Activated CD8-positive, alpha-beta memory T cell treated with anti-CD3 and anti-CD28 coated beads for 36 hours (primary cell): ENCODE measurements at regions not wholly inside any gene's neighbourhood (a gene's known extent, or its start where the extent isn't known, plus 50 kb on each side); places are given as distances from the start of the nearest gene placed in this dataset.
"Not testable (repeated sequence)": the region's sequence is repeated elsewhere in the genome, so short reads cannot be mapped to it uniquely, and the experiment has no call there.

Experiments
- CTCF ChIA-PET: fragments of 350-600 bp; sonication (Branson Sonifier 250); formaldehyde crosslinking; loops from one replicate; lab custom pipeline; 2021; ENCODE audit warnings: antibody characterized with exemption; lab: Charles Lee
- POLR2A ChIA-PET: fragments of 350-600 bp; sonication (Branson Sonifier 250); formaldehyde crosslinking; loops from one replicate; lab custom pipeline; 2021; ENCODE audit warnings: antibody characterized with exemption; lab: Charles Lee

DNA sequence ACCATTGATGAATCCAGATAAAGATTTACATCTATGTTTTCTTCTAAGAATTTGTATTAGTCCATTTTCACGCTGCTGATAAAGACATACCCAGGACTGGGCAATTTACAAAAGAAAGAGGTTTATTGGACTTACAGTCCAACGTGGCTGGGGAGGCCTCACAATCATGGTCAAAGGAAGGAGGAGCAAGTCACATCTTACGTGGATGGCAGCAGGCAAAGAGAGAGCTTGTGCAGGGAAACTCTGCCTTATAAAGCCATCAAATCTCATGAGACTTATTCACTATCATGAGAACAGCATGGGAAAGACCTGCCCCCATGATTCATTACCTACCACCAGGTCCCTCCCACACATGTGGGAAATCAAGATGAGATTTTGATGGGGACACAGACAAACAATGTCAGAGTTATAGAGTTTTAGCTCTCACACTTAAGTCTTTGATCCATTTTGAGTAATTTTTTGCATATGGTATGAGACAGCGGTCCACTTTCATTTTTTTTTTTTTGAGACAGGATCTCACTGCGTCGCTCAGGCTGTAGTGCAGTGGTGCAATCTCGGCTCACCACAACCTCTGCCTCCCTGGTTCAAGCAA, 53.5 kb upstream of the JADE2 start:
- POLR2A ChIA-PET: not testable (repeated sequence)
- CTCF ChIA-PET: interaction anchor here (0.5 kb wide), 1 partner anchor 10 kb away, joined by 3 read pairs; no protein-coding TSS in a partner anchor

GRCh38 chr5:134468921-134469400, 56.5 kb upstream of the JADE2 start:
- POLR2A ChIA-PET: no interaction called here
- CTCF ChIA-PET: interaction anchor here (1.3 kb wide), 1 partner anchor 9 kb away, joined by 3 read pairs; no protein-coding TSS in a partner anchor

GRCh38 chr5:134467231-134467630, 55.5 kb upstream of the CDKN2AIPNL start:
- POLR2A ChIA-PET: interaction anchor here (0.6 to 0.9 kb wide), 2 partner anchors 58 to 313 kb away, joined by 3 to 6 read pairs; no protein-coding TSS in a partner anchor
- CTCF ChIA-PET: interaction anchor here (1.0 to 2.2 kb wide), 3 partner anchors 55 to 120 kb away, joined by 3 to 7 read pairs (median 5); partner anchors contain the start of gene CDKN2AIPNL

- ChIA-PET POLR2A (interaction anchor here (0.7 to 1.7 kb wide), 8 partner anchors 30 to 241 kb away, joined by 3 to 17 read pairs (median 4); partner anchors contain the start of gene JADE2), CTCF (interaction anchor here (0.8 to 2.2 kb wide), 6 partner anchors 9 to 121 kb away, joined by 3 to 7 read pairs (median 4); partner anchors contain the start of gene CDKN2AIPNL)
Measured at GRCh38 chr5:134466241-134467069, 54.8 kb upstream of the CDKN2AIPNL start.

GRCh38 chr5:134465816-134466240, 54.1 kb upstream of the CDKN2AIPNL start:
- CTCF ChIA-PET: interaction anchor here (0.9 to 2.2 kb wide), 4 partner anchors 10 to 122 kb away, joined by 3 to 7 read pairs (median 4); partner anchors contain the start of gene CDKN2AIPNL
- POLR2A ChIA-PET: interaction anchor here (0.7 to 1.7 kb wide), 7 partner anchors 29 to 240 kb away, joined by 3 to 17 read pairs (median 3); partner anchors contain the start of gene JADE2

GRCh38 chr5:134464988-134465815, 53.5 kb upstream of the CDKN2AIPNL start:
- ChIA-PET POLR2A (interaction anchor here (1.3 to 1.7 kb wide), 4 partner anchors 28 to 63 kb away, joined by 3 to 17 read pairs (median 7); partner anchors contain the start of gene JADE2), CTCF (interaction anchor here (1.4 to 2.2 kb wide), 3 partner anchors 10 to 122 kb away, joined by 4 to 7 read pairs (median 5); partner anchors contain the start of gene CDKN2AIPNL)

DNA sequence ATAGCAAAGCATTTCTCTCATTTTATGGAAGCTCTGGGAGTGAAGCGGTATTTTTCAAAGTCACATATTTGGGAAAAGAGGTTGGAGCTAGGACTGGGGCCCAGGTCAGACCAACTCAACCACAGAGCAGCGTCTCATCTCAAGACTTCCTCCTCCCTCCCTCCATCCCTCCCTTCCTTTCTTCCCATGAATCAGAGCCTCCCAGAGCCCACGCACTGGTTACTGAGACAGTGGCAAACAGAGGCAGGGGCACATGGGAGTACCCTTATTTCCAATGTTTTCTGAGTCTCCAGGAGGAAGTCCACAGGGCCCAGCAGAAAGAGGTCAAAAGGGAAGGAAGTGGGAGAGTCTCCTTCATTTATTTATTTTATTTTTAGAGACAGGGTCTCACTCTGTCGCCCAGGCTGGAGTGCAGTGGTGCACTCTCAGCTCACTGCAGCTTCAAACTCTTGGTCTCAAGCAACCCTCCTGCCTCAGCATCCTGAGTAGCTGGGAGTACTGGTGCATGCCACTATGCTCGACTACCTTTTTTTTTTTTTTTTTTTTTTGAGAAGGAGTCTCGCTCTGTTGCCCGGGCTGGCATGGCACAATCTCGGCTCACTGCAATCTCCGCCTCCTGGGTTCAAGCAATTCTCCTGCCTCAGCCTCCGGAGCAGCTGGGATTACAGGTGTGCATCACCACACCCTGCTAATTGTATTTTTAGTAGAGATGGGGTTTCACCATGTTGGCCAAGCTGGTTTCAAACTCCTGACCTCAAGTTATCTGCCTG, 52.5 kb upstream of the CDKN2AIPNL start:
- POLR2A ChIA-PET: interaction anchor here (0.6 kb wide), 2 partner anchors 27 to 665 kb away, joined by 5 read pairs; no protein-coding TSS in a partner anchor

GRCh38 chr5:134463176-134463720, 51.6 kb upstream of the CDKN2AIPNL start:
- CTCF ChIA-PET: no interaction called here
- POLR2A ChIA-PET: no interaction called here

More for the DNA sequence above, 52.5 kb upstream of the CDKN2AIPNL start:
- CTCF ChIA-PET: no interaction called here

DNA sequence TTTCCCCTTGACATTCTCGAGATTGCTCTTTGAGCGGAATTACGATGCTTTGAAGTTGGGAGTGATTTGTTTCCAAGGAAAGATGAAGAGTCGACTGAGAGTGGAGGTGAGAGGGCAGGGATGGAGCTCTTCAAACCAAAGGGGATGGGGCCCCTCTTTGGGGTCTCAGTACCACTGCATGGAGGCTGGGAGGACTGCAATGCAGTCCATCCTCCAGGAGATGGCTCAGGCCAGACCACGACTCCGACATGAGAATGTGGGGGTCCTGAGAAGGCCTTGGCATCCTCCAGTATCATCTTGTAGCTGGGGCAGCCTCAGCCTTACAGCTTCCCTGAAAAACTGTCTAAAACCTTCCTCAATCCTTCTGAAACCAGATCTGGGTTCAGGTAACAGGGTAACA, 51.1 kb upstream of the CDKN2AIPNL start:
- ChIA-PET POLR2A (no interaction called here), CTCF (no interaction called here)

GRCh38 chr5:134462047-134462575, 50.4 kb upstream of the CDKN2AIPNL start:
- POLR2A ChIA-PET: no interaction called here

More at GRCh38 chr5:134462047-134462575, 50.4 kb upstream of the CDKN2AIPNL start:
- CTCF ChIA-PET: interaction anchor here (1.4 kb wide), 1 partner anchor 63 kb away, joined by 5 read pairs; no protein-coding TSS in a partner anchor
